Effector memory CD4-positive, alpha-beta T cell (primary cell): ENCODE measurements at regions not wholly inside any gene's neighbourhood (a gene's known extent, or its start where the extent isn't known, plus 50 kb on each side); places are given as distances from the start of the nearest gene placed in this dataset.
"Not testable (repeated sequence)": the region's sequence is repeated elsewhere in the genome, so short reads cannot be mapped to it uniquely, and the experiment has no call there.

ENCODE experiments used
- DNase-seq, 3 donors: peaks; one replicate each; pipeline ENCODE4 v3.0.0-alpha.2; 2020
- H3K27ac ChIP-seq: 2 replicates; pipeline ENCODE4 v1.7.0; 2013; ENCODE audit warnings: mild to moderate bottlenecking, low read length, moderate library complexity; ENCODE audit not compliant: insufficient read depth, poor library complexity, severe bottlenecking
- H3K27me3 ChIP-seq: replicated peaks from 2 replicates; pipeline ENCODE4 v1.7.0; 2013; ENCODE audit warnings: mild to moderate bottlenecking, low read length; ENCODE audit not compliant: insufficient read depth, control insufficient read depth, poor library complexity, severe bottlenecking
- H3K36me3 ChIP-seq: 2 replicates; pipeline ENCODE4 v1.7.0; 2013; ENCODE audit warnings: mild to moderate bottlenecking, low read length, moderate library complexity; ENCODE audit not compliant: control insufficient read depth, insufficient read depth
- H3K4me1 ChIP-seq: 2 replicates; pipeline ENCODE4 v1.7.0; 2013; ENCODE audit warnings: low read length, mild to moderate bottlenecking; ENCODE audit not compliant: control insufficient read depth, insufficient read depth, poor library complexity, severe bottlenecking
- H3K4me3 ChIP-seq: 2 replicates; pipeline ENCODE4 v1.7.0; 2013; ENCODE audit warnings: low read length, low read depth, mild to moderate bottlenecking; ENCODE audit not compliant: insufficient read depth, poor library complexity, severe bottlenecking
- H3K9me3 ChIP-seq: 2 replicates; pipeline ENCODE4 v1.7.0; 2013; ENCODE audit warnings: mild to moderate bottlenecking, low read length, moderate library complexity; ENCODE audit not compliant: control insufficient read depth

GRCh38 chr10:32144817-32145688 is 88.8 kb upstream of the KIF5B start:
- H3K4me1 ChIP-seq, result no peaks in the 10 kb centered on the region
- H3K9me3 ChIP-seq, result no peaks in the 10 kb centered on the region
- H3K27me3 ChIP-seq, result no peaks in the 10 kb centered on the region
- H3K36me3 ChIP-seq, result no peaks in the 10 kb centered on the region
- no peak overlapping the region for H3K27ac ChIP-seq
- no peak overlapping the region for H3K4me3 ChIP-seq
- DNase-seq, result no peak

- Histone ChIP-seq H3K27ac (no peak overlapping the region), H3K4me3 (no peak overlapping the region), H3K9me3 (no peaks in the 10 kb centered on the region), H3K36me3 (no peaks in the 10 kb centered on the region), H3K4me1 (no peaks in the 10 kb centered on the region), H3K27me3 (no peaks in the 10 kb centered on the region)
- no peak for DNase-seq
Measured at GRCh38 chr10:32143302-32143847, 87.2 kb upstream of the KIF5B start.

- H3K4me3 ChIP-seq, result no peak overlapping the region
- DNase-seq, result no peak
- H3K4me1 ChIP-seq, result no peaks in the 10 kb centered on the region
- H3K27ac ChIP-seq, result no peak overlapping the region
- no peaks in the 10 kb centered on the region for H3K27me3 ChIP-seq
- no peaks in the 10 kb centered on the region for H3K36me3 ChIP-seq
- no peaks in the 10 kb centered on the region for H3K9me3 ChIP-seq
Measured at GRCh38 chr10:32142646-32143045, 86.4 kb upstream of the KIF5B start.

GRCh38 chr10:32141018-32141807 is 85.0 kb upstream of the KIF5B start:
- no peaks in the 10 kb centered on the region for H3K9me3 ChIP-seq
- no peaks in the 10 kb centered on the region for H3K27me3 ChIP-seq
- H3K27ac ChIP-seq, result no peak overlapping the region
- no peak overlapping the region for H3K4me3 ChIP-seq
- DNase-seq, result no peak
- no peaks in the 10 kb centered on the region for H3K36me3 ChIP-seq
- H3K4me1 ChIP-seq, result no peaks in the 10 kb centered on the region

GRCh38 chr10:32140403-32140802 is 84.2 kb upstream of the KIF5B start:
- H3K27me3 ChIP-seq, result no peaks in the 10 kb centered on the region
- no peak for DNase-seq
- H3K9me3 ChIP-seq, result no peaks in the 10 kb centered on the region
- H3K27ac ChIP-seq, result no peak overlapping the region
- H3K36me3 ChIP-seq, result no peaks in the 10 kb centered on the region
- no peak overlapping the region for H3K4me3 ChIP-seq
- no peaks in the 10 kb centered on the region for H3K4me1 ChIP-seq

- DNase-seq, result no peak
Measured at GRCh38 chr10:32139223-32140073, 83.2 kb upstream of the KIF5B start.

GRCh38 chr10:32136927-32137326 is 80.7 kb upstream of the KIF5B start:
- not testable (repeated sequence) for DNase-seq, H3K4me1 ChIP-seq, H3K27ac ChIP-seq, H3K9me3 ChIP-seq, H3K36me3 ChIP-seq, H3K4me3 ChIP-seq, H3K27me3 ChIP-seq

More at GRCh38 chr10:32139223-32140073, 83.2 kb upstream of the KIF5B start:
- Histone ChIP-seq H3K4me3 (no peak overlapping the region), H3K27me3 (no peaks in the 10 kb centered on the region), H3K36me3 (no peaks in the 10 kb centered on the region), H3K4me1 (no peaks in the 10 kb centered on the region), H3K9me3 (no peaks in the 10 kb centered on the region), H3K27ac (no peak overlapping the region)

GRCh38 chr10:32135796-32136195 is 79.6 kb upstream of the KIF5B start:
- H3K36me3 ChIP-seq, H3K4me3 ChIP-seq, H3K4me1 ChIP-seq, DNase-seq, H3K9me3 ChIP-seq, H3K27me3 ChIP-seq, H3K27ac ChIP-seq: not testable (repeated sequence)

- Histone ChIP-seq H3K27ac (no peak overlapping the region), H3K4me1 (no peaks in the 10 kb centered on the region)
Measured at GRCh38 chr10:32132357-32132946, 76.2 kb upstream of the KIF5B start.

More at GRCh38 chr10:32132357-32132946, 76.2 kb upstream of the KIF5B start:
- H3K27me3 ChIP-seq, result no peaks in the 10 kb centered on the region
- no peak overlapping the region for H3K4me3 ChIP-seq
- H3K9me3 ChIP-seq, result no peaks in the 10 kb centered on the region
- DNase-seq, result no peak
- no peaks in the 10 kb centered on the region for H3K36me3 ChIP-seq
